B cell (primary cell): ENCODE measurements at regions not wholly inside any gene's neighbourhood (a gene's known extent, or its start where the extent isn't known, plus 50 kb on each side); places are given as distances from the start of the nearest gene placed in this dataset.

Experiments used
- ATAC-seq: fragments of 200-7000 bp; cut with Tn5 transposase; one replicate; pipeline ENCODE4 v1.10.0; 2021; ENCODE audit warnings: low read depth, mild to moderate bottlenecking, moderate number of reproducible peaks, moderate library complexity
- CTCF ChIA-PET: fragments of 350-600 bp; sonication (Branson Sonifier 250); formaldehyde crosslinking; loops from one replicate; lab custom pipeline; 2021; ENCODE audit warnings: antibody characterized with exemption, inconsistent platforms; lab: Charles Lee
- POLR2A ChIA-PET: fragments of 350-600 bp; sonication (Branson Sonifier 250); formaldehyde crosslinking; loops from one replicate; lab custom pipeline; 2021; ENCODE audit warnings: antibody characterized with exemption; lab: Charles Lee
- DNase-seq: peaks from one replicate; pipeline ENCODE4 v3.0.0; 2013
- H2AFZ ChIP-seq: 2 replicates; pipeline ENCODE4 v1.6.1; 2012; ENCODE audit warnings: mild to moderate bottlenecking, low read depth, low read length; ENCODE audit not compliant: insufficient read depth, poor library complexity, severe bottlenecking
- H3K27ac ChIP-seq, 2 donors: 1 replicate in 1 of 2; 2 replicates in 1 of 2; pipeline ENCODE4 v1.5.1; 2012 to 2013; ENCODE audit warnings: low read length in 2 of 2, mild to moderate bottlenecking in 2 of 2, moderate library complexity in 1 of 2
- H3K27me3 ChIP-seq, 4 experiments: fragments of 200-600 bp in 1 of 4; sonication (generic) in 1 of 4; replicated peaks in 1 of 4; 1 replicate in 2 of 4; 2 replicates in 2 of 4; pipeline versions ENCODE4 v1.6.1 to v1.7.0; 2013 to 2016; ENCODE audit warnings: low read length in 3 of 4, mild to moderate bottlenecking in 2 of 4, mixed read lengths in 1 of 4, moderate library complexity in 1 of 4; ENCODE audit not compliant: insufficient read depth in 4 of 4, control insufficient read depth in 3 of 4; ENCODE audit errors: control extremely low read depth in 1 of 4
- H3K36me3 ChIP-seq, 2 experiments: replicated peaks in 1 of 2; 1 replicate in 1 of 2; 2 replicates in 1 of 2; pipeline versions ENCODE4 v1.6.1 to v1.7.1; 2013; ENCODE audit warnings: low read length in 1 of 2; ENCODE audit not compliant: insufficient read depth in 2 of 2, control insufficient read depth in 1 of 2; ENCODE audit errors: control extremely low read depth in 1 of 2, extremely low read depth in 1 of 2
- H3K4me1 ChIP-seq, 2 donors: fragments of 200-600 bp in 1 of 2; sonication (generic) in 1 of 2; 1 replicate in 1 of 2; 2 replicates in 1 of 2; pipeline versions ENCODE4 v1.5.1 to v1.6.1; 2013 to 2017; ENCODE audit warnings: low read length in 2 of 2; ENCODE audit not compliant: control insufficient read depth in 2 of 2, insufficient read depth in 2 of 2
- H3K4me2 ChIP-seq: replicated peaks from 2 replicates; pipeline ENCODE3; 2012; ENCODE audit warnings: mild to moderate bottlenecking, low read depth, low read length; ENCODE audit not compliant: poor library complexity, severe bottlenecking
- H3K4me3 ChIP-seq, 5 experiments: fragments of 200-600 bp in 1 of 5; sonication (generic) in 1 of 5; 1 replicate in 3 of 5; 2 replicates in 2 of 5; pipeline versions ENCODE4 v1.5.1 to v1.7.0; 2011 to 2016; ENCODE audit warnings: low read length in 4 of 5, mild to moderate bottlenecking in 4 of 5, low read depth in 2 of 5, control low read depth in 1 of 5, moderate library complexity in 1 of 5; ENCODE audit not compliant: insufficient read depth in 1 of 5; ENCODE audit errors: control extremely low read depth in 1 of 5, extremely low read depth in 1 of 5
- H3K79me2 ChIP-seq: fragments of 200-600 bp; sonication (generic); one replicate; pipeline ENCODE4 v1.6.0; 2016; ENCODE audit warnings: low read length; ENCODE audit not compliant: control insufficient read depth, insufficient read depth
- H3K9ac ChIP-seq: fragments of 200-600 bp; sonication (generic); 2 replicates; pipeline ENCODE4 v1.6.1; 2017; ENCODE audit warnings: mild to moderate bottlenecking, low read length, moderate library complexity
- H3K9me3 ChIP-seq, 3 donors: one replicate each; pipeline versions ENCODE4 v1.6.1 to v1.7.1; 2013; ENCODE audit warnings: low read length in 2 of 3; ENCODE audit not compliant: control insufficient read depth in 2 of 3, insufficient read depth in 1 of 3; ENCODE audit errors: control extremely low read depth in 1 of 3
- H4K20me1 ChIP-seq: 2 replicates; pipeline ENCODE4 v1.6.0; 2012; ENCODE audit warnings: mild to moderate bottlenecking, low read length; ENCODE audit not compliant: insufficient read depth, control insufficient read depth, poor library complexity, severe bottlenecking
- H3K27ac Mint-ChIP-seq: one replicate; pipeline ENCODE4 v1.8.0; 2021; ENCODE audit warnings: mixed read lengths
- H3K27me3 Mint-ChIP-seq: one replicate; pipeline ENCODE4 v1.8.0; 2021; ENCODE audit warnings: mixed read lengths
- H3K4me1 Mint-ChIP-seq: one replicate; pipeline ENCODE4 v1.8.0; 2021; ENCODE audit warnings: mixed read lengths
- H3K4me3 Mint-ChIP-seq: one replicate; pipeline ENCODE4 v1.8.0; 2021; ENCODE audit warnings: mixed read lengths
- H3K9me3 Mint-ChIP-seq: one replicate; pipeline ENCODE4 v1.8.0; 2022; ENCODE audit warnings: mixed read lengths; ENCODE audit not compliant: insufficient read depth
- CTCF ChIP-seq: fragments of 200-600 bp; IDR thresholded peaks from one replicate; pipeline ENCODE4 v1.8.0; 2022; ENCODE audit warnings: antibody characterized with exemption, mild to moderate bottlenecking
- EZH2 ChIP-seq: IDR thresholded peaks from 2 replicates; pipeline ENCODE4 v1.6.1; 2012; ENCODE audit warnings: borderline replicate concordance, low read depth, mild to moderate bottlenecking, moderate library complexity, low read length; ENCODE audit not compliant: insufficient read depth, poor library complexity, severe bottlenecking
- WGBS: methylation state at CpG from one replicate; pipeline ENCODE4 v1.1.5; 2013; ENCODE audit warnings: missing lambda C conversion rate; ENCODE audit not compliant: insufficient coverage; 5-methylcytosine and 5-hydroxymethylcytosine counted together
- intact Hi-C: fragments of 100-400 bp; cut with micrococcal nuclease; formaldehyde crosslinking; loops from one replicate; pipeline ENCODE4 v1.10.0; 2022

- no peaks in the 10 kb centered on the region for H3K79me2 ChIP-seq
- no peaks in the 10 kb centered on the region for H3K36me3 ChIP-seq
- no peak overlapping the region for H3K9ac ChIP-seq
- ChIA-PET CTCF (no interaction called here), POLR2A (no interaction called here)
- no CpG with 5 or more reads among the region's 1 CpG for WGBS
- H3K4me1 Mint-ChIP-seq = no peaks in the 10 kb centered on the region
- DNase-seq (no peak), ATAC-seq (no peak)
- no peak overlapping the region for H3K27ac ChIP-seq
- no peak overlapping the region for H3K27ac Mint-ChIP-seq
- TF ChIP-seq CTCF = no peak
- TF ChIP-seq EZH2 = no peak
- no peak overlapping the region for H3K4me3 ChIP-seq
- no peak overlapping the region for H3K4me2 ChIP-seq
- H3K27me3 Mint-ChIP-seq = no peaks in the 10 kb centered on the region
- no peak overlapping the region for H3K4me3 Mint-ChIP-seq
- no peaks in the 10 kb centered on the region for H4K20me1 ChIP-seq
- H3K27me3 ChIP-seq = no peaks in the 10 kb centered on the region
- no peaks in the 10 kb centered on the region for H3K9me3 ChIP-seq
- H2AFZ ChIP-seq = no peak overlapping the region
- intact Hi-C loops = no loop called here
- H3K4me1 ChIP-seq = no peaks in the 10 kb centered on the region
- H3K9me3 Mint-ChIP-seq = no peaks in the 10 kb centered on the region
These were observed 147.5 kb upstream of the SOX2 start for GRCh38 chr3:181564222-181564621.

- no peak overlapping the region for H3K4me3 ChIP-seq
- WGBS = 96% methylated on average over 5 of the region's 12 CpGs
- H4K20me1 ChIP-seq = no peaks in the 10 kb centered on the region
- H3K27ac Mint-ChIP-seq = no peak overlapping the region
- ChIA-PET POLR2A (no interaction called here), CTCF (no interaction called here)
- H2AFZ ChIP-seq = no peak overlapping the region
- no peaks in the 10 kb centered on the region for H3K9me3 ChIP-seq
- H3K9me3 Mint-ChIP-seq = no peaks in the 10 kb centered on the region
- no peak overlapping the region for H3K27ac ChIP-seq
- no peak overlapping the region for H3K4me3 Mint-ChIP-seq
- intact Hi-C loops = no loop called here
- DNase-seq (no peak), ATAC-seq (no peak)
- no peaks in the 10 kb centered on the region for H3K27me3 ChIP-seq
- TF ChIP-seq EZH2 (no peak), CTCF (no peak)
- no peak overlapping the region for H3K4me2 ChIP-seq
- H3K9ac ChIP-seq = no peak overlapping the region
- H3K79me2 ChIP-seq = no peaks in the 10 kb centered on the region
- no peaks in the 10 kb centered on the region for H3K4me1 ChIP-seq
- H3K36me3 ChIP-seq = no peaks in the 10 kb centered on the region
- H3K27me3 Mint-ChIP-seq = no peaks in the 10 kb centered on the region
- H3K4me1 Mint-ChIP-seq = no peaks in the 10 kb centered on the region
These were observed 150.3 kb upstream of the SOX2 start for GRCh38 chr3:181561139-181562031.
